ENCODE measurements at regions not wholly inside any gene's neighbourhood (a gene's known extent, or its start where the extent isn't known, plus 50 kb on each side); places are given as distances from the start of the nearest gene placed in this dataset.
A peak's percentile ranks its signal among the peaks of the same experiment; 100 is the strongest.
"Not testable (repeated sequence)": the region's sequence is repeated elsewhere in the genome, so short reads cannot be mapped to it uniquely, and the experiment has no call there.

GRCh38 chr21:36207577-36208320, 51.1 kb downstream of the DOP1B start:
- DNase-seq: no peak

- no peak for DNase-seq
These were observed 51.8 kb downstream of the DOP1B start for GRCh38 chr21:36208326-36209013.

DNA sequence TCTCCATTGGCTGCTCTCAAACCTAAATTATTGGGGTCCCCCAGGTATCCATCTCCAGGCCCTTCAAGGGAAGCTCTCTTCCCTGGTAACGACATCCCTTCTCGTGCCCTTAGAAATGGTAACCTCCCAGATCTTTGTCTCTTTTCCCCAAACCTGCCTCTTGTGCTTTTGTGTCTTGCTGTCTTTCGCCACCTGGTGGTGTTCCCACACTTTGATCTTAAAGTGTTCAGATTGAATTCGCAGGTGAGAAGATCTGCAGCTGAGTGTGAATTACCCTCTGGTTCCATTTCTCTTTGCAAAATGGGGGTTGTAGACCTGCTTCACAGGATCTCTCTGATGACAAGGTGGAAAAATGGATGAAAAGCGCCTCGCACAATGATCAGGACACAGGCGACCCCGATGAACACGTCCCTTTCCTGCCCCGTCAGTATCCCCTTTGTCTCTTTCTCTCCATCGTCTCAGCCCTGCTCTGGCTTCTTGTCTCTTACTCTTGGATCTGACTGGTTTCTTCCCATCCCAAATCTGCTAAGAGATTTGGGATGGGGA, 53.1 kb downstream of the DOP1B start:
- DNase-seq: peak; percentile 60 to 76

GRCh38 chr21:36210779-36211659, 54.4 kb downstream of the DOP1B start:
- DNase-seq: peak in 1 of 2 experiments; percentile 38

DNA sequence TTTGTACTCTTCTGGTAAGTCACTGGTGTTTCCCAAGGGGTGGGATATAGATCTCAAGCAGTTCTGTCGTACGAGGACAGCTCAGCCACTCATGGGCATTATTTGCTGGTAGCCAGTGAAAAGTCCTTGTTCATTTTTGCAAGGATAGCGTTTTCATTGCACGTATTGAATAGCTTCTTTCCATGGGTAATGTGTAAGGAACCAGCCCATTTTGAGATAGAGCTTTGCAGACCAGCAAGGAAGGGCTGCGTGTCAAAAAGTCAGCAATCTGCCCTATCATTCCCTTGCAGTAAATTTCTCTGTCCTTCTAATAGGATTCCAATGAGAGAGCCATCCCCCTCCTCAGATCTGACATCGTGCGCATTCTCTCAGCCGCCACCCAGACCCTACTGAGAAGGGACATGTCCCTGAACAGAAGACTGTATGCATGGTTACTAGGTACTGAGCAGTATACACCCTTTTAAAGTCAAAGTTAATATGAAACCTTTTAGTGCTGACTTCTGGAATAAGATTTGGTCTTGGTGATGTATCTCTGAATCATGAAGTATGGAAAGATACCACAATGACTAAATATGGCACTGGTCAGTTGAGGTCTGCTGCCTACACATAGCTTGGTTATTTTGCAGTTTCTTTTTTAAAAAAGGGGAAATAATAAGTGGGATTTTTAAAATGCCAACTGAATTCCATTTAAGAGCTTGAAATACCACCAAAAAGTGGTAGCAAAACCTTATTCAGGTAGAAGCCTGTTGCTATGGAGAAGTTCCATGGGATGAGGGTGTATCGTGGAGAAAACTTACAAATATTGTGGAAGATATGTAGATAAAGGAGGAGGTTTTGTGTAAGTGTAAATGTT, 55.3 kb downstream of the DOP1B start:
- DNase-seq: no peak

DNA sequence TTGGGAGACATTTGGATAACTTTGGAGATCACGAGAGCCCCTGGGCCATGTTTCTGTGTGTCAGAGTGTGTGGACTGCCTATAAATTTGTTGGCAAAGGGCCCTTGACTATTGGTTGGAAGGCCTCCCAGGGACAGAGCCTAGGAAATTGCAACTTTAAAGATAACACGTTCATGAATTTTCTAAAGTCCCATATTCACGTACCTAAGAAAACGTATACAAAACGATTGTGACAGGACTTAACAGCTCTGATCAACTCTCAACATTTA, 55.8 kb downstream of the DOP1B start:
- DNase-seq: no peak

GRCh38 chr21:36214561-36214960, 57.9 kb downstream of the DOP1B start:
- DNase-seq: no peak

GRCh38 chr21:36217743-36218142, 61.1 kb downstream of the DOP1B start:
- no peak for DNase-seq

- no peak for DNase-seq
These were observed 62.1 kb downstream of the DOP1B start for GRCh38 chr21:36218691-36219090.

DNA sequence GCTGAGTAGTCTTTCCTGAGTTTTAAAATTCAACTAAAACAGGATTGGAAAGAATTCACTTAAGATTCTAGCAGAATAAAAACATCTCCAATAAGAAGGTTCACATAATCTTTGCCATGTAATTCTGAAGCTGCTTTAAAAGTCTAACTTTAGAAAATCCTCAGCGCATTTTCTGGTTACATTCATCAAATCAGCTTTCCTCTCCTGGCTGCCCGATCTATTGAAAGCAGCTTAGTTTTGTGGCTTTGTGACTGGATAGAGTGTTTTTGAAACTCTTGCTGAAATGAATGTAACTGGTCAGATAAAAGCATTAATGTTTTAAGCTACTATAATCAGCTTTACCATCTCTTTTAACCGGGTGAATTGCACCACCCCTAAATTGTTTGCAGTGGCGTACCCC, 66.8 kb downstream of the DOP1B start:
- no peak for DNase-seq

DNA sequence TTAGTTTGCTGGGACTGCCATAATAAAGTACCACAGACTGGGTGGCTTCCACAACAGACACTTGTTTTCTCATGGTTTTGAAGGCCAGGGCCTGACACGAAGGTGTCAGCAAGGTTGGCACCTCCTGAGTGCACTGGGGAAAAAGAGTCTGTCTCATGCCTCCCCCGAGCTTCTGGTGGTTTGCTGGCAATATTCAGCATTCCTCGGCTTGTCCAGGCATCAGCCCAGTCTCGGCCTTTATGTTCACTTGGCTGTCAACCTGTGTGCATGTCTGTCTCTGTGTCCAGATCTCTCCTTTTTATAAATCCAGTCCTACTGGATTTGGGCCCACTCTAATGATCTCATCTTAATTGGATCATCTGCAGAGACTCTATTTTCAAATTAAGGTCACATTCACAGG, 72.6 kb downstream of the DOP1B start:
- no peak for DNase-seq

DNA sequence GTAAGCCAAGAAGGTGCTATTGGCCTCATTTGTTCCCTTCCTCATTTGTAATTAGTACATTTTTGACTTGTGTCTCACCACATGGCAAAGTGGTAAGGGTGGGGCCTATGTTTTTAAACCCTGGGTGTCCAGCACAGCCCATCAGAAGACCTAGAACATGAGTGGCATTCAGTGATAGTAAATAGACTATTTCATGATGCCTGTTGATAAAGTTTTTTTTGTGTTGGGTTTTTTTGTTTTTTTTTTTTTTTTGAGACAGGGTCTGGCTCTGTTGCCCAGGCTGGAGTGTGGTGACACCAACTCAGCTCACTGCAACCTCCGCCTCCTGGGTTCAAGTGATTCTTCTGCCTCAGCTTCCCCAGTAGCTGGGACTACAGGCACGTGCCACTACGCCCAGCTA, 74.8 kb downstream of the DOP1B start:
- not testable (repeated sequence) for DNase-seq

- DNase-seq: no peak
These were observed 76.0 kb downstream of the DOP1B start for GRCh38 chr21:36232641-36233040.

- DNase-seq: no peak
These were observed 78.5 kb downstream of the DOP1B start for GRCh38 chr21:36235058-36235582.

- no peak for DNase-seq
These were observed 79.6 kb downstream of the DOP1B start for GRCh38 chr21:36236052-36236730.

DNA sequence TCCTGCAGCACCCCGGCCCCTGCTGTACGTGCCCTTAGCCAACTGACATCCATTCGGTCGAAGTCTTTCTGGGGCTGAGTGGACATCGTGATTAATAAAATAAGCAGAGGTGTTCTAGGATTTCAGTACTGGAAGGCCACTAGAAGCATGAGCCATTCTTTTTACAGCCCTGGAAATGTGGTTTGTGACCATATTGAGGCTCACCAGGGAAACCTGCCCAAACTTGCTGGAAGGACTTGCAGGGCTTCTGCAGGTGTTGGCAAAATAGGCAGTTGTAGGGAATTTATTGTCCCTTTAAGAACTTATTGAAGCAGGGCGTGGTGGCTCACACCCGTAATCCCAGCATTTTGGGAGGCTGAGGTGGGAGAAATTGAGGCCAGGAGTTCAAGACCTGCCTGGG, 80.8 kb downstream of the DOP1B start:
- DNase-seq: no peak

GRCh38 chr21:36239585-36239984, 80.4 kb upstream of the MORC3 start:
- DNase-seq: no peak

GRCh38 chr21:36241717-36242116, 78.3 kb upstream of the MORC3 start:
- no peak for DNase-seq

DNA sequence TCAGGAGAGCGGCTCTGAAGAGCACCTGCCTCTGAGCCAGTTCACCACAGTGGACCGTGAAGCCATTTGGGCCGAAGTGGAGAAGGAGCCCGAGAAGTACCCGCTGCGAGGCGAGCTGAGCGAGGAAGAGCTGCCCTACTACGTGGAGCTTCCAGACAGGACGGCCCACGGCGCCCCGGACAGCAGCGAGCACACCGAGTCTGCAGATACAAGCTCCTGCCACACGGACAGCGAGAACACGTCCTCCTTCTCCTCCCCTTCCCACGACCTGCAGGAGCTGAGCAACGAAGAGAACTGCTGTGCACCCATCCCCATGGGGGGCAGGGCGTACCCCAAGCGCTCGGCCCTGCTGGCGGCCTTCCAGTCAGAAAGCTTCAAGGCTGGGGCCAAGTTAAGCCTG, 74.9 kb upstream of the MORC3 start:
- DNase-seq: no peak

DNA sequence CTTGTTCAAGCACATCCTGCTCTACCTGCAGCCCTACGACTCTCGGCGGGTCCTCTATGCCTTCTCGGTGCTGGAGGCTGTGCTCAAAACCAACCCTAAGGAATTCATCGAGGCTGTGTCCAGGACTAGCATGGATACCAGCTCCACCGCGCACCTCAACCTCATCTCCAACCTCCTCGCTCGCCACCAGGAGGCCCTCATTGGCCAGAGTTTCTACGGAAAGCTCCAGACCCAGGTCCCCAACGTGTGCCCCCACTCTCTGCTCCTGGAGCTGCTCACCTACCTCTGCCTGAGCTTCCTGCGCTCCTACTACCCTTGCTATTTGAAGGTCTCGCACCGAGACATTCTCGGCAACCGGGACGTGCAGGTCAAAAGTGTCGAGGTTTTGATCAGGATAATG, 74.3 kb upstream of the MORC3 start:
- no peak for DNase-seq

DNA sequence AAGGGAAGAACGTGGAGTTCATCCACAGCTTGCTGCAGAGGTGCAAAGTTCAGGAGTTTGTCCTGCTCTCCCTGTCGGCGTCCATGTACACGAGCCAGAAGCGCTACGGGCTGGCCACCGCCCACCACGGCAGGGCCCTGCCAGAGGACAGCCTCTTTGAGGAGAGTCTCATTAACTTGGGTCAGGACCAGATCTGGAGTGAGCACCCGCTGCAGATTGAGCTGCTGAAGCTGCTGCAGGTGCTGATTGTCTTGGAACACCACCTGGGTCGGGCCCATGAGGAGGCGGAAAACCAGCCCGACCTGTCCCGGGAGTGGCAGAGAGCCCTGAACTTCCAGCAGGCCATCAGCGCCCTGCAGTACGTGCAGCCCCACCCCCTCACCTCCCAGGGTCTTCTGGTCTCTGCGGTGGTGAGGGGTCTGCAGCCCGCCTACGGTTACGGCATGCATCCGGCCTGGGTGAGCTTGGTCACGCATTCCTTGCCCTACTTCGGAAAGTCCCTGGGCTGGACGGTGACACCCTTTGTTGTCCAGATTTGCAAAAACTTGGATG, 73.8 kb upstream of the MORC3 start:
- no peak for DNase-seq

All from NCI-H524 (cell line).